Endothelial cell (in vitro differentiated cells): ENCODE measurements at regions not wholly inside any gene's neighbourhood (a gene's known extent, or its start where the extent isn't known, plus 50 kb on each side); places are given as distances from the start of the nearest gene placed in this dataset.

Experiments used
- DNase-seq: peaks from one replicate; pipeline ENCODE4 v3.0.0; 2021; ENCODE audit warnings: low spot score
- H3K27ac Mint-ChIP-seq: one replicate; pipeline ENCODE4 v1.8.0; 2021; ENCODE audit warnings: mixed read lengths, inconsistent platforms; ENCODE audit not compliant: unreplicated experiment
- H3K27me3 Mint-ChIP-seq: one replicate; pipeline ENCODE4 v1.8.0; 2021; ENCODE audit warnings: mild to moderate bottlenecking, moderate library complexity, mixed read lengths, inconsistent platforms; ENCODE audit not compliant: unreplicated experiment
- H3K36me3 Mint-ChIP-seq: one replicate; pipeline ENCODE4 v1.8.0; 2021; ENCODE audit warnings: mild to moderate bottlenecking, low read depth, mixed read lengths, inconsistent platforms; ENCODE audit not compliant: unreplicated experiment
- H3K4me1 Mint-ChIP-seq: one replicate; pipeline ENCODE4 v1.8.0; 2021; ENCODE audit warnings: mild to moderate bottlenecking, mixed read lengths, inconsistent platforms; ENCODE audit not compliant: unreplicated experiment
- H3K4me3 Mint-ChIP-seq: one replicate; pipeline ENCODE4 v1.8.0; 2021; ENCODE audit warnings: mild to moderate bottlenecking, mixed read lengths, inconsistent platforms; ENCODE audit not compliant: unreplicated experiment
- H3K9me3 Mint-ChIP-seq: one replicate; pipeline ENCODE4 v1.8.0; 2021; ENCODE audit warnings: mixed read lengths, inconsistent platforms; ENCODE audit not compliant: unreplicated experiment
- CTCF ChIP-seq: fragments of 200-600 bp; sonication (generic); IDR thresholded peaks from one replicate; pipeline ENCODE4 v1.5.0; 2021; ENCODE audit warnings: antibody characterized with exemption; ENCODE audit not compliant: unreplicated experiment

GRCh38 chr20:60087563-60088105, 129.4 kb downstream of the CDH26 start:
- H3K27ac Mint-ChIP-seq: no peak overlapping the region
- H3K4me3 Mint-ChIP-seq: no peak overlapping the region
- TF ChIP-seq CTCF: no peak
- no peaks in the 10 kb centered on the region for H3K36me3 Mint-ChIP-seq
- H3K27me3 Mint-ChIP-seq: peaks cover 2% of the 10 kb centered on the region
- no peak for DNase-seq
- H3K4me1 Mint-ChIP-seq: no peaks in the 10 kb centered on the region
- no peaks in the 10 kb centered on the region for H3K9me3 Mint-ChIP-seq

GRCh38 chr20:60088236-60088635, 130.0 kb downstream of the CDH26 start:
- no peak for DNase-seq
- Mint-ChIP-seq H3K9me3 (no peaks in the 10 kb centered on the region), H3K27me3 (peaks cover 2% of the 10 kb centered on the region), H3K4me3 (no peak overlapping the region), H3K4me1 (no peaks in the 10 kb centered on the region), H3K27ac (no peak overlapping the region), H3K36me3 (no peaks in the 10 kb centered on the region)
- TF ChIP-seq CTCF: no peak

GRCh38 chr20:60090631-60091030, 132.4 kb downstream of the CDH26 start:
- Mint-ChIP-seq H3K27me3 (no peaks in the 10 kb centered on the region), H3K4me3 (no peak overlapping the region), H3K9me3 (no peaks in the 10 kb centered on the region), H3K4me1 (no peaks in the 10 kb centered on the region), H3K36me3 (no peaks in the 10 kb centered on the region), H3K27ac (no peak overlapping the region)
- no peak for DNase-seq
- no peak for TF ChIP-seq CTCF

GRCh38 chr20:60091305-60091704, 133.1 kb downstream of the CDH26 start:
- no peak for DNase-seq
- TF ChIP-seq CTCF: no peak
- no peak overlapping the region for H3K4me3 Mint-ChIP-seq
- H3K27ac Mint-ChIP-seq: no peak overlapping the region
- no peaks in the 10 kb centered on the region for H3K27me3 Mint-ChIP-seq
- H3K9me3 Mint-ChIP-seq: no peaks in the 10 kb centered on the region
- no peaks in the 10 kb centered on the region for H3K36me3 Mint-ChIP-seq
- H3K4me1 Mint-ChIP-seq: no peaks in the 10 kb centered on the region

- DNase-seq: no peak
- no peaks in the 10 kb centered on the region for H3K4me1 Mint-ChIP-seq
- no peaks in the 10 kb centered on the region for H3K36me3 Mint-ChIP-seq
- no peaks in the 10 kb centered on the region for H3K9me3 Mint-ChIP-seq
- H3K27me3 Mint-ChIP-seq: no peaks in the 10 kb centered on the region
- TF ChIP-seq CTCF: no peak
- H3K4me3 Mint-ChIP-seq: no peak overlapping the region
- no peak overlapping the region for H3K27ac Mint-ChIP-seq
Measured at GRCh38 chr20:60091861-60092260, 133.6 kb downstream of the CDH26 start.
